Stimulated activated CD4-positive, alpha-beta T cell treated with anti-CD3 and anti-CD28 coated beads, Interleukin-1b, Interleukin-23, amount 100 ng/mL, for 24 hours (primary cell): ENCODE measurements at regions not wholly inside any gene's neighbourhood (a gene's known extent, or its start where the extent isn't known, plus 50 kb on each side); places are given as distances from the start of the nearest gene placed in this dataset.

ENCODE experiments used
- DNase-seq, 4 experiments: peaks; one replicate each; pipeline ENCODE4 v3.0.0-alpha.2; 2020; ENCODE audit warnings: low read depth in 4 of 4, low spot score in 1 of 4

GRCh38 chr15:95538693-95539092 lies 791.8 kb upstream of the NR2F2 start:
- DNase-seq, result no peak

GRCh38 chr15:95541301-95541700 lies 789.2 kb upstream of the NR2F2 start:
- DNase-seq, result no peak

- DNase-seq, result no peak
Measured at GRCh38 chr15:95549168-95549738, 781.2 kb upstream of the NR2F2 start.

- no peak for DNase-seq
Measured at GRCh38 chr15:95550702-95551101, 779.8 kb upstream of the NR2F2 start.

- no peak for DNase-seq
Measured at GRCh38 chr15:95556225-95556624, 774.3 kb upstream of the NR2F2 start.

- no peak for DNase-seq
Measured at GRCh38 chr15:95556866-95557225, 773.7 kb upstream of the NR2F2 start.

- DNase-seq, result no peak
Measured at GRCh38 chr15:95557226-95558046, 773.1 kb upstream of the NR2F2 start.

- DNase-seq, result no peak
Measured at GRCh38 chr15:95558131-95558530, 772.4 kb upstream of the NR2F2 start.

GRCh38 chr15:95558916-95559315 lies 771.6 kb upstream of the NR2F2 start:
- no peak for DNase-seq

- no peak for DNase-seq
Measured at GRCh38 chr15:95559875-95560394, 770.6 kb upstream of the NR2F2 start.

- no peak for DNase-seq
Measured at GRCh38 chr15:95561463-95561862, 769.0 kb upstream of the NR2F2 start.

GRCh38 chr15:95563634-95564033 lies 766.9 kb upstream of the NR2F2 start:
- DNase-seq, result no peak

- DNase-seq, result no peak
Measured at GRCh38 chr15:95565016-95565600, 765.4 kb upstream of the NR2F2 start.

- no peak for DNase-seq
Measured at GRCh38 chr15:95565690-95566089, 764.8 kb upstream of the NR2F2 start.

GRCh38 chr15:95567686-95568085 lies 762.8 kb upstream of the NR2F2 start:
- DNase-seq, result no peak

GRCh38 chr15:95574053-95574452 lies 756.4 kb upstream of the NR2F2 start:
- no peak for DNase-seq

GRCh38 chr15:95577927-95578326 lies 752.6 kb upstream of the NR2F2 start:
- no peak for DNase-seq

- no peak for DNase-seq
Measured at GRCh38 chr15:95580121-95580520, 750.4 kb upstream of the NR2F2 start.

GRCh38 chr15:95581595-95581994 lies 748.9 kb upstream of the NR2F2 start:
- DNase-seq, result no peak

- no peak for DNase-seq
Measured at GRCh38 chr15:95584088-95584487, 746.4 kb upstream of the NR2F2 start.

- no peak for DNase-seq
Measured at GRCh38 chr15:95588056-95588455, 742.4 kb upstream of the NR2F2 start.

- no peak for DNase-seq
Measured at GRCh38 chr15:95590533-95591044, 739.9 kb upstream of the NR2F2 start.
